GM23338 (cell line): ENCODE measurements at regions not wholly inside any gene's neighbourhood (a gene's known extent, or its start where the extent isn't known, plus 50 kb on each side); places are given as distances from the start of the nearest gene placed in this dataset.

Experiments
- ATAC-seq: fragments of 200-7000 bp; cut with Tn5 transposase; 3 replicates; pipeline ENCODE4 v1.9.1; 2020
- DNase-seq: peaks from one replicate; pipeline ENCODE4 v3.0.0-alpha.2; 2015; ENCODE audit warnings: low spot score
- H2AFZ ChIP-seq: fragments of 200-600 bp; sonication (generic); 2 replicates; pipeline ENCODE4 v1.8.0; 2016; ENCODE audit warnings: antibody characterized with exemption, mild to moderate bottlenecking, moderate library complexity
- H3F3A ChIP-seq: fragments of 200-600 bp; sonication (generic); replicated peaks from 2 replicates; pipeline ENCODE4 v1.8.0; 2017; ENCODE audit warnings: antibody characterized with exemption, mixed run types, low read depth
- H3K27ac ChIP-seq: fragments of 200-600 bp; sonication (generic); 2 replicates; pipeline ENCODE4 v1.6.1; 2016; ENCODE audit warnings: low read depth
- H3K27me3 ChIP-seq: fragments of 200-600 bp; sonication (generic); 2 replicates; pipeline ENCODE4 v1.8.0; 2016; ENCODE audit warnings: mild to moderate bottlenecking, mixed run types, moderate library complexity; ENCODE audit not compliant: insufficient read depth
- H3K36me3 ChIP-seq: fragments of 200-600 bp; sonication (generic); 2 replicates; pipeline ENCODE4 v1.8.0; 2016; ENCODE audit warnings: mild to moderate bottlenecking; ENCODE audit not compliant: insufficient read depth
- H3K4me1 ChIP-seq: fragments of 200-600 bp; sonication (generic); 2 replicates; pipeline ENCODE4 v1.8.0; 2016; ENCODE audit warnings: mild to moderate bottlenecking, moderate library complexity; ENCODE audit not compliant: insufficient read depth
- H3K4me2 ChIP-seq: fragments of 200-600 bp; sonication (generic); 2 replicates; pipeline ENCODE4 v1.7.1; 2017; ENCODE audit warnings: mixed run types
- H3K4me3 ChIP-seq: fragments of 200-600 bp; sonication (generic); 2 replicates; pipeline ENCODE4 v1.6.1; 2016; ENCODE audit warnings: mixed run types
- H3K79me2 ChIP-seq: fragments of 200-600 bp; sonication (generic); replicated peaks from 2 replicates; pipeline ENCODE4 v1.8.0; 2017; ENCODE audit warnings: mild to moderate bottlenecking; ENCODE audit not compliant: insufficient read depth
- H3K9me2 ChIP-seq: fragments of 200-600 bp; sonication (generic); 2 replicates; pipeline ENCODE4 v1.8.0; 2017; ENCODE audit not compliant: insufficient read depth
- H4K20me1 ChIP-seq: fragments of 200-600 bp; sonication (generic); replicated peaks from 2 replicates; pipeline ENCODE4 v1.8.0; 2017; ENCODE audit warnings: mild to moderate bottlenecking; ENCODE audit not compliant: insufficient read depth
- H3K27ac Mint-ChIP-seq: 2 replicates; pipeline ENCODE4 v1.8.0; 2020; ENCODE audit warnings: inconsistent platforms, mild to moderate bottlenecking, moderate library complexity, mixed read lengths
- H3K27me3 Mint-ChIP-seq: 3 replicates; pipeline ENCODE4 v1.8.0; 2022; ENCODE audit warnings: low read depth, mild to moderate bottlenecking, moderate library complexity, mixed read lengths, inconsistent platforms; ENCODE audit not compliant: insufficient read depth, poor library complexity
- H3K36me3 Mint-ChIP-seq: 3 replicates; pipeline ENCODE4 v1.8.0; 2021; ENCODE audit warnings: low read depth, mild to moderate bottlenecking, inconsistent platforms, moderate library complexity, mixed read lengths
- H3K4me1 Mint-ChIP-seq: 3 replicates; pipeline ENCODE4 v1.8.0; 2020; ENCODE audit warnings: mild to moderate bottlenecking, inconsistent platforms, mixed read lengths
- H3K4me3 Mint-ChIP-seq: 3 replicates; pipeline ENCODE4 v1.8.0; 2021; ENCODE audit warnings: moderate library complexity, mild to moderate bottlenecking, inconsistent platforms, mixed read lengths
- H3K9me3 Mint-ChIP-seq: 3 replicates; pipeline ENCODE4 v1.8.0; 2020; ENCODE audit warnings: moderate library complexity, mild to moderate bottlenecking, inconsistent platforms, mixed read lengths
- CREB1 ChIP-seq: fragments of 250-450 bp; sonication (Bioruptor Pico); IDR thresholded peaks from 2 replicates; pipeline ENCODE4 v1.5.0; 2020; ENCODE audit warnings: low read depth, mild to moderate bottlenecking, moderate library complexity
- CTCF ChIP-seq, 2 experiments: fragments of 200-600 bp in 1 of 2; sonication (generic) in 1 of 2; conservative IDR thresholded peaks; 2 replicates each; pipeline versions ENCODE4 v1.5.1 to v1.6.1; 2016 to 2017; ENCODE audit warnings: antibody characterized with exemption in 2 of 2, low read depth in 2 of 2, mild to moderate bottlenecking in 2 of 2, moderate library complexity in 1 of 2
- ETS1 ChIP-seq: IDR thresholded peaks from 2 replicates; pipeline ENCODE4 v1.6.1; 2016; ENCODE audit warnings: antibody characterized with exemption
- EZH2 ChIP-seq: fragments of 200-600 bp; sonication (generic); IDR thresholded peaks from one replicate; pipeline ENCODE4 v1.8.0; 2017; ENCODE audit warnings: antibody characterized with exemption, mild to moderate bottlenecking, low read depth; ENCODE audit not compliant: unreplicated experiment
- EZH2phosphoT487 ChIP-seq: fragments of 200-600 bp; sonication (generic); IDR thresholded peaks from one replicate; pipeline ENCODE4 v1.8.1; 2018; ENCODE audit warnings: antibody characterized with exemption; ENCODE audit not compliant: unreplicated experiment
- NANOG ChIP-seq: IDR thresholded peaks from 2 replicates; pipeline ENCODE4 v1.6.1; 2016; ENCODE audit warnings: antibody characterized with exemption, borderline replicate concordance
- POLR2AphosphoS5 ChIP-seq: IDR thresholded peaks from 2 replicates; pipeline ENCODE4 v1.6.1; 2016; ENCODE audit warnings: antibody characterized with exemption, low read depth
- ZNF114 ChIP-seq: fragments of 250-450 bp; sonication (Bioruptor Pico); IDR thresholded peaks from 2 replicates; pipeline ENCODE4 v1.5.0; 2020; ENCODE audit warnings: mild to moderate bottlenecking, moderate library complexity
- ZNF462 ChIP-seq: fragments of 250-450 bp; sonication (Bioruptor Pico); IDR thresholded peaks from 2 replicates; pipeline ENCODE4 v1.5.0; 2020; ENCODE audit warnings: mild to moderate bottlenecking, moderate library complexity

GRCh38 chr2:194739217-194739616, 917.8 kb upstream of the SLC39A10 start (continued):
- TF ChIP-seq CTCF (conservative IDR thresholded peaks at IDR 0.05; ENCODE audit: low read depth in 2 of 2): no peak
- no peak for TF ChIP-seq ZNF114 (CRISPR knock-in tag)

GRCh38 chr2:194735837-194736542, 921.0 kb upstream of the SLC39A10 start:
- no peaks in the 10 kb centered on the region for H3K9me3 Mint-ChIP-seq
- H3K27ac Mint-ChIP-seq: no peak overlapping the region
- ATAC-seq: no peak
- TF ChIP-seq ZNF462 (CRISPR knock-in tag) (no peak), EZH2 (no peak), ETS1 (no peak), ZNF114 (CRISPR knock-in tag) (no peak), POLR2AphosphoS5 (no peak), NANOG (no peak), EZH2phosphoT487 (no peak), CTCF (conservative IDR thresholded peaks at IDR 0.05; ENCODE audit: low read depth in 2 of 2) (no peak), CREB1 (CRISPR knock-in tag) (no peak)

More at GRCh38 chr2:194735837-194736542, 921.0 kb upstream of the SLC39A10 start:
- no peak overlapping the region for H3K4me3 ChIP-seq
- H3K27ac ChIP-seq: no peak overlapping the region
- no peaks in the 10 kb centered on the region for H4K20me1 ChIP-seq
- Mint-ChIP-seq H3K36me3 (no peaks in the 10 kb centered on the region), H3K4me3 (no peak overlapping the region), H3K4me1 (no peaks in the 10 kb centered on the region), H3K27me3 (peaks cover 2% of the 10 kb centered on the region)
- no peaks in the 10 kb centered on the region for H3K4me1 ChIP-seq
- no peaks in the 10 kb centered on the region for H3K9me2 ChIP-seq
- no peaks in the 10 kb centered on the region for H3K36me3 ChIP-seq
- no peak overlapping the region for H2AFZ ChIP-seq
- no peaks in the 10 kb centered on the region for H3K27me3 ChIP-seq
- H3F3A ChIP-seq: no peaks in the 10 kb centered on the region
- H3K4me2 ChIP-seq: no peak overlapping the region
- no peak for DNase-seq
- H3K79me2 ChIP-seq: no peaks in the 10 kb centered on the region
